ENCODE measurements at regions not wholly inside any gene's neighbourhood (a gene's known extent, or its start where the extent isn't known, plus 50 kb on each side); places are given as distances from the start of the nearest gene placed in this dataset.
"Not testable (repeated sequence)": the region's sequence is repeated elsewhere in the genome, so short reads cannot be mapped to it uniquely, and the experiment has no call there.

DNA sequence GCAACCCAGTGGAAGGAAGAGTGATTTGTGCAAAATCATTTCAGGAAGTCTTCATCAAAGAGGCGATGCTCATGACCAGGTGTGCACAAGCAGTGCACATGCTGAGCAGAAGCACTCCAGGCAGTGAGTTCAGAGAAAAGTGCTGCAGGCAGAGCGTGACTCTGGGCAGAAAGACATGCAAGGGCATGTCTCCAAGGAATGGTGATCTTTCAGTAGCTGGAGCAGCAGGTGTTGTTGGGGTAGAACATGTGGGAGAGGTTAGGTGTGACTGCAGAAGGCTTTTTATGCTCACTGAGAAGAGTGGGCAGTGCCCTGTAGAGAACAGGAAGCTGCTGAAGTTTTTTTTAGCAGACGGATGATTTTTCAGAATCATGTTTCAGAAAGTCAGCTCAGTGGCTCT lies 545.4 kb upstream of the TLE4 start:
- DNase-seq = peak; percentile 22

DNA sequence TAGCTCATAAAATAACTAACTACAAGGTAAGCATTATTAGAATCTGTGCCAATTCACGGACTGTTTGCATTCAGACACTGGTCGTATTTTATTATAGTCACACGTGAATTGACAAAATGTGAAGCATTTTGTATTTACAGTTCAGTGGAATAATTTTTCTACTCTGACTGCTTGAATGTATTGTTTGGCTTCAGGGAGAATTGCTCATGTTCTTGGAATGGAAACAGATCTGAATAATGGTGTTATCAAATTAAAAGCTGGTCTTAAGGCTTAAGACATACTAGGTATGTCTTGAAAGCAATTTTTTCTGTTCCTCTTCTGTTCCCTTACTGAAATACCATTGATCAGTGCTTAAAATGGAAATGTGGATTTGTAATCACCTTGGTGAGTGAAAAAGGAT lies 543.7 kb upstream of the TLE4 start:
- DNase-seq = peak; percentile 64

DNA sequence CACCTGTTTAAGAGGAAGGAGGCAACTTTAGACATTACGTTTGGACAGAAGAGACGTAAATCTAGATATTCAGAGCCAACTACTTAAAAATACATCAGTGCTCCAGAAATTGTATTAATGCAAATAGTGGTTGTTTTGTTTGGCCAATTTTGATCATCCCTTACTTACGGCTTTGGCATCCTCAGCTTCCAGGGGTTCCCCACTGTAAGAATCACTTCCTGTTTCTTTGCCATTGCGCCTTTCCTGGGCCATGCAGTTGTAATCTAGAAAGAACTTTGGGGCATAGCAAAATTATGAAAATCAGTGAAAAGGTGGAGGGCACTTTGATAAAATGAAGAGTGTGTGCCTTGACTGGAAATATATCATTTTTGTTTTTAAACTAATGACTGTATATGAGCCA lies 537.2 kb upstream of the TLE4 start:
- no peak for DNase-seq

DNA sequence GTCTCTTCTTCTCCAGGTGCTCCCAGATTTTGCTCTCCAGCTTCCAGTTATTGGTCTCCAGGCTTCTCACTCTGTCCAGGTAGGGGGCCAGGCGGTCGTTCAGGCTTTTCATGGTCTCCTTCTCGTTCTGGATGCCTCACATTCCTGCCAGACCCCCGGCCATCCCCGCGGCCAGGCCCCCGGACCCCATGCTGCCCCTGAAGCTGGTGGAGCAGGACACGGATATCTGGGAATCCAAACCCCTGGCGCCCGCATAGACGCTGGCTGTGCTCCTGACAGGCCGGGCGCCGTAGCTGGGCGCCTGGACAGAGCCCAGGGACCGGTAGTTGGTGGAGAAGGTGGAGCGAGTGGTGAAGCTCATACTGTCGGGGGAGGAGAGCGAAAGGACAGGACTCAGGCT lies 534.4 kb upstream of the TLE4 start:
- no peak for DNase-seq

DNA sequence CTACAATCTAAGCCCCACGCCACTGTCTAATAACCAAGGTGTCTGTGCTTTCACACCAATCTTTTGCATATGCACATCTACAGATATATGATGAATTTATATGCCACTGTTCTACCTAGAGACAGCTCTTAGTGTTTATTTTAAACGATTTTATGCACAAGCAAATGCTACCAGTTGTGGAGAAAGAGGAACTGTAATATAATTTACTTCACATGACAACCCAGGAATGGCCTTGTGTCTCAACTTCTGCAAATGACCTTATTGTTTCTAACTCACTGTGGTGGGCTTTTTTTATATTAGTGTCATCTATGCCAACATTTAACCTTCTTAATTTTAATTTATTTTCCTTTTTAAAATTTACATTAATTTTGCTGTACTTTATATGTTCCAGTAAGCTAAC lies 531.1 kb upstream of the TLE4 start:
- DNase-seq = no peak

DNA sequence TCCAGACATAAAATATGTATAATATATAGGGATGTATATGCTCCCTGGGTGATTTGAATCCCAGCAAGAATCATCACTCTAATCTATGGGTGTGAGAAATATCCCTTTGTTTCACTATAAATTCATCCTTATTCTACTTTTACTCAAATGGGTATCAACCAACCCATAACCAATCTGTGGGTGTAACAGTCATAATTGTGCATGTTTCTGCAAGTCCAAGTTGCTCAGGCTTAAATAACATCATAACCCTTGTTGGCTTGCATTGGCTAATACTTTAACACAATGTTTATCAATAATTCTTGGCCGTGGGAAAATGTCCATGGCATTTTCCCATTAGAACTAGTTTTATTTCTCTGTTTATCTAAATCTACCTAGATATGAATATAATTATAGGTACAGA lies 530.5 kb upstream of the TLE4 start:
- no peak for DNase-seq

DNA sequence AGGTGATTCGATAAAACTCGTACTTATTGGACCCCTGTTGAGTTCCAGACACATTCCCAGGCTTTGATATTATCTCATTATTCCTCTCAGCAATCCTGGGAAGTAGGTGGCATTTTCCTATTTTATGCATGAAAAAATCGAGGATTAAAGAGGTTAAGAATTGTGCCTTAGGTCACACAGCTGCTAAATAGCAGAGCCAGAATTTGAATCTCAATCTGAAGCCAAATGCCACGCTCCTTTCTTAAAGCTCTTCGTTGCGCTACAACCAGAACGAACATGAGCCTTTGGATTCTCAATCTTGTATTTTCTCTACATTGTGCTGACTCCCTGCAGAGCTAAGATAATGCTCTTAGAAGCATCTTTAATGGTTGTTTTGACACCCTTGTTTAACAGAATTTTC lies 527.8 kb upstream of the TLE4 start:
- DNase-seq = no peak

DNA sequence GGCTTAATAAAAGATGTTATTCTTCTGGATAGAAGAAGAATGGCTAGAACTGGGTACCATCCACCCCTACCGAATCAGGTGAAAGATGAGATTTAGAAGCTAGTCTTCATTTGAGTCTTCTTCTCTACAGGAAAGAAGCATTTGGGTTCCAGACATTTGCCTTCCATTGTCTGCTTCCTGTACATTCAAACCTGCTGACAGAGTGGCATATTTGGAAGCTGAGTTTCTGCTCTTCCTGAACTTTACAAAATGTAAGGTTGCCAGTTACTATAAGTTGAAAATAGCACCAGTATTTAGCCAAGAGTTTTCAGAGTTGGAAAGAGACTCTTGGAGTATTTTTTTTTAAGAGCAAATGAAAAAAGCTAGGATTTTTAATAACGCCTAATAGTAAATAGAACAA lies 525.4 kb upstream of the TLE4 start:
- no peak for DNase-seq

DNA sequence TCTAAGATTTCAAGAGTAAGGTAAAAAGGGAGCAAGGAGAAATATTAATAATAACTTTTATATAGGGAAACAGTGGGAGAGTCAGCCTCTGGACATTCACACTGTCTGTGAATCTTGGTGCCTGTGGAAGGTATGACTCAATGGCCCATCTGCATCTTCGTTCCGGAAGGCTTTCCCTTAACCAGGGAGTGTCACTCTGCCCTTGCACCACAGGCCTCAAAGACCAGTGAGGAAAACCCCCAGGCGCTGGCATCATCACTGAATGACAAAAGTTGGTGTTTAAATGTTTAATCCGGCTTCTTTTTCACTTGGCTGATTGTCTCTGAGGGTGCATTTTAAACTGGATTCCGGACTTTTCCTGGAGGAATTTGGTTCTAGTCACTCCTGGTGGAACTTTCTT lies 522.4 kb upstream of the TLE4 start:
- no peak for DNase-seq

DNA sequence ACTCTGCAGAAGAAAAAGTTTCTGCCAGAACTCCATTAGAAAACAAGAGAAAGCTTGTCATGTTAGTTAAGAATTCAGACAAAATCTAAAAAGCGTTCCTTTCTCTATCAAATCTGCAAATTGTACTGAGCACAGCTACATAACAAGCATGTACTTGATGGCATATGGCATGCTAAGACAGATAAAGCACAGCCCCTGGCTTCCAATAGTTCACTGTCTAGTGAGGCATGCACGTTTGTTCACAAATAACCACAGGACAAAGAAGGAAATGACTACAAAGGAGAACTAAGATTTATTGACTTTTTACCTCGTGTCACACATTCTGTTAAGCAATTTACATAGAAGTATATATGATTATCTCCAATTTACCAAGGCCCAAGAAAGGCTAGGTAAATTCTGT lies 518.2 kb upstream of the TLE4 start:
- no peak for DNase-seq

DNA sequence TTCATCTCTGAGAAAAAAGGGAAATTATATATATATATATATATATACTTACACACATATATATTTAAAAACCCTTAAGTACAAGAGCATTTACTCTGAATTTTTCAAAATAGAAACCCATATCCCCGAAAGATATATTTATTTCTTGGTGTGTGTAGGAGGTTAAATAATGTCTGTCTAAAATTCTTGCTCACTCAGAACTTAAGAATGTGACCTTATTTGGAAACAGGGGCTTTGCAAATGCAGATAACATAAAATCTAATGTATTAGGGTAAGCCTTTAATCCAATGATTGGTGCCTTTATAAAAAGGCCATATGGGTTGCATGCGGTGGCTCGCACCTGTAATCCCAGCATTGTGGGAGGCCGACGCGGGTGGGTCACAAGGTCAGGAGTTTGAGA lies 517.3 kb upstream of the TLE4 start:
- peak; percentile 39 for DNase-seq

DNA sequence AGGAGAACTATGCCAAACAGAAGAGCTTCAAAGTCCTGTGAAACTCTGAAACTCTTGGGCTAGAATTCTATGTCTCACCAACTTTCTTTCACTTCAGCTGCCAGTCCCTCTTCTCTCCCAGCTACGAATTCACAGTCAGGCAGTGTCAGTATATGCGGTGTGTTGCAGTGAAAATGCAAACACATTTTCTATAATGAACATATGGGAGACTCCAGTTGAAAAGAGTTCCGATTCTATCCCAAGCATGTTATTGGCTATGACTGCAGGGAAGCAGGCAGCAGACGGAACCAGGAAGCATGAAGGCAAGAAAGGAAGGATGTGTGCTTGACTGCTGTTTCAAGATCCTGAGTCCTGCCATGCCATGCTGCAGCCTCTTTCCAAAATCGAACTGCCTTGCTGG lies 515.7 kb upstream of the TLE4 start:
- no peak for DNase-seq

DNA sequence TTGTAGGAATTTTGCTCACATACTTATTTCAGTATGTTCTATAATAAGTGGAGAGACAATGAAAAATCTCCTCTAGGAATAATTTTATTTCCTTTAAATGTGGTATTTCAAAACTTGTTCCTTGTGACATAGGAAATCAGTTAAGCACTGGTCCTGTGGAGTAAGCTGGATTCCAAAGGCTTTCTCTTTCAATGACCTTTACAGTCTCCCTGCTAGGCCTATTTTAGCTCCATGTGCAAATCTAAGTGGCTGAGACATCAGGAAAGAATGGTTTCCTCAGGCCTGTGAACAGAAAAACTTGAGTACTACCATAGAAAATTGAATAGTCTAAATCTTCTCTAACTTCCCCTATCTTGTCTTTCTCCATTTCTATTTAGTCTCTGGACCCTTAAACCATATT lies 514.2 kb upstream of the TLE4 start:
- DNase-seq = no peak

DNA sequence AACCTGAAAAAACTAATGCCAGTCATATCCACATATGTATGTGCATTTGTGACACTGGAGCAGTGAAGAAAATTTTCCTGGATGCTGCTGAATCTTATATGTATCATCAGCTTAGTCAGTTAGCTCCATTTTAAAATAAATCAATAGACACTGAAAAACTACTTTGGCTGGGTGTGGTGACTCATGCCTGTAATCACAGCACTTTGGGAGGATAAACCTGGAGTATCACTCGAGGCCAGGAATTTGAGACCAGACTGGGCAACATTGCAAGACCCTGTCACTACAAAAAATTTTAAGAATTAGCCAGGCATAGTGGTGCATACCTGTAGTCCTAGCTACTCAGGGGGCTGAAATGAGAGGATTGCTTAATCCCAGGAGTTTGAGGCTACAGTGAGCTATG lies 511.0 kb upstream of the TLE4 start:
- no peak for DNase-seq

DNA sequence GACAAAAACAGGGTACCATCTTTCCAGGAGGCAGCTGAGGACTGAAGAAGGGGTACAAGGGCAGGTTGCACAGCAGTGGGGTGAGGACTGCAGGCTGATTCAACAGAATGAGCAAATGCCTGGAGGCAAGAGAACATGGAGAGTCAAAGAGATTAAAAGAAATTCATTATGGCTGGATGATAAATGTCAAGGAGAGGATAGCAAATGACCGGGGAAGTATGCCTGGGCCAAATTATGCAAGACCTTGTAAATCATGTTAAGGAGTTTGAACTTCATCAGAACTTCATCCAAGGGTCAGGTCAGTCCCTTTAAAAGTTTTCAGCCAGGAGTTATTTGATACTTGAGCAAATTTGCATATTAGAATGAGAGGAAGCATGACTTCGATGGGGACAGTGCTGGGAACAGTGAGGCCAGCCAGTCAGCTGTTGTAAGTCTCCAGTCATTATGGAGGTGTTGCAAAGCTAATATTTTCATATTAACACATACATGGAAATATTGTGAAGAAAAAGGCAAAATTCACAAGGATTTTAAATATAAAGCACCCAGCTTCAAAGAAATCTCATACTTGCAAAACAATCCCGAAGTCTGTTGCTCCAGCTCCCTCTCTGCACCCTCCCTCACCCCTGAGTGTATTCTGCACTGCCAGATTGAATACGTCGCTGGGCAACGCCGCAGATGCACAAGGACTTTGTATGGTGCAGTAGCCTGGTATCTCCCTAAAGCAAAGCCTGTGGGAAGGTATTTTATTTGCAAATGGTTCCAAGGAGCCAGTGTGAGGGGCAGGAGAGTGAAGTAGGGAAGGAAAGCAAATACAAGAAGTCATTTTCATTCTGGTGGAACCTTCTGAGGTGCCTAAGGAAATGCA lies 509.8 kb upstream of the TLE4 start:
- peak; percentile 20 for DNase-seq

DNA sequence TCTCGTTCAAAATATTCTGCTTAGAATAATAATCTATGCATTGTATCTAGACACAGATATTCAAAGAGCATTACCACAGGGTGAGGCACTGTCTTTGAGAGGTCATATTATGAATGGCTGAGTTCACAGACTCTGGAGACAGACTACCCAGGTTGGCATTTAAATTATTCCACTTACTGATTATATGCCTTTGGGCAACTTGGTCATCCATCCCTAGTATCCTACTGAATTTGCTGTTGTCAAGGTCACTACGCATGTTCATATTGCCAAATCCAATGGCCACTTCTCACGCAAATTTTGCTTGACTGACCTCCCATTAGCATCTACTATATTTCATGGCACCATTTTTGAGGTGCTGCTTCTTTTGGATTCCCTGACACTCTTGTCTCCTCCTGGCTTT lies 498.6 kb upstream of the TLE4 start:
- DNase-seq = no peak

DNA sequence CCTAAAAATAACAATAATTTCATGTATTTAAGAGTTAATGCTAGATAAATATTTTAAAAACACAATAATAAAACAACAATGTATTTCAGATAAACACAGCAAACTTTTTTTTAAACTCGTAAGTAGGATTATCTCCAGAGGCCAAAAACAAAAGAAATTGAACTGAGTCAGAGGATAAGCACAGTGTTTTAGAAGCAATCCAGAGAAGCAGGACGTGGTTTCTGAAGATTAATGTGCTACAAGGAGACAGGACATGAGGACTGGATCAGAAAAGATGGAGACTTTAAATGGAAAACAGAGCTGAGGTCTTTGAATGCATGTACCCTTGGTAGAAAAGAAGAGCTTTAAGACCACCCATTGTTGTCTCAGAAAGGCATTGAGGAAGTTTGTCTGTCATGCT lies 491.2 kb upstream of the TLE4 start:
- DNase-seq = peak; percentile 51

DNA sequence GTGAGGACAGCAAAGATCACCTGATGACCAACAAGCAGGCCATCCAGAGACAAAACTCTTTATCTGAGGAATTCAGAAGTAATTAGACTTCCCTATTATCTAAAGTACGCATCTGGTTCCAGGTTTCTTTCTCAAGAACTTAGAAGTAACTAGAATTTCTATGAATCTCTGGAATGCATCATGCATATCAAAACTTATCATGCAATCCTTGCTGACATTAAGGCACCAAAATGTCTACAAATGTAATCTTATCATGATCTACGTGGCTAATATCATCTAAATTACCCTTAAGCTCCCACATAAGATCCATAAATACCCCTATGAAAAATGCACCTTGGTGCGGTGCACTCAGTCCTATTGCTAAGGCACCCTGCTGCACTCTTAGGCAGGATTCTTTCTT lies 488.1 kb upstream of the TLE4 start:
- no peak for DNase-seq

DNA sequence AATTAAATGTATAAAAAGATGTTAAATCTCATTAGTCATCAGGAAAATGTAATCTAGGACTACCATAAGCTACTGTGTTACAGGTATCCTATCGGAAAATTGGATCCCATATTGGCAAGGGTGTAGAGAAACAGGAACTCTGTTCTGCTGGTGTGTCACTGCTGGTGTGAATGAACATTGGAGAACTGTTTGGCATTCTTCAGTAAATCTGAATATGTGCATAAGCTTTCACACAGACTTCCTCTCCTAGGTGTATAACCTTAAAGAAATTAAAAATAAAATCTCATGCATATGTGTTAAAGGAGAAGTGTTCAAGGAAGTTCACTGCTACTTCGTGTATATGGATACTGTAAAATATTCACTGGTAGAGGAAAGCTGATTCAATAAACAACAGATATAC lies 484.6 kb upstream of the TLE4 start:
- no peak for DNase-seq

DNA sequence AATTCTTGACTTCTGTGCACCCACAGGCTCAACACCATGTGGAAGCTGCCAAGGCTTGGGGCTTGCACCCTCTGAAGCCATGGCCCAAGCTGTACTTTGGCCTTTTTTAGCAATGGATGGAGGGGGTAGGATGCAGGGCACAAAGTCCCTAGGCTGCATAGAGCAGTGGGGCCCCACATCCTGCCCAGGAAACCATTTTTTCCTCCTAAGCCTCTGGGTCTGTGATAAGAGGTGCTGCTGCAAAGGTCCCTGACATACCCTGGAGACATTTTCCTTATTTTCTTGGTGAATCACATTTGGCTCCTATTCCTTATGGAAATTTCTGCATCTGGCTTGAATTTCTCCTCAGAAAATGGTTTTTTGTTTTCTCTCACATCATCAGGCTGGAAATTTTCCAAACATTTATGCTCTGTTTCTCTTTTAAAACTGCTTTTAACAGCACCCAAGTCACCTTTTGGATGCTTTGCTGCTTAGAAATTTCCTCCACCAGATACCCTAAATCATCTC lies 482.7 kb upstream of the TLE4 start:
- DNase-seq = no peak

DNA sequence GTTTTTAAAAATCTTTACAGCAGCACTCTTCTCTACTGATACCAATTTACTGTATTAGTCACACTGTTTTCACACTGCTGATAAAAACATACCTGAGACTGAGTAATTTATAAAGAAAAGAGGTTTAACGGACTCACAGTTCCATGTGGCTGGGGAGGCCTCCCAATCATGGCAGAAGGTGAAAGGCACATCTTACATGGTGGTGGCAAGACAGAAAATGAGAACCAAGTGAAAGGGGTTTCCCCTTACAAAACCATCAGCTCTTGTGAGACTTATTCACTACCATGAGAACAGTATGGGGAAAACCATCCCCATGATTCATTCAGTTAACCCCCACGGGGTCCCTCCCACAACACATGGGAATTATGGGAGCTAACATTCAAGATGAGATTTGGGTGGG lies 481.9 kb upstream of the TLE4 start:
- not testable (repeated sequence) for DNase-seq

DNA sequence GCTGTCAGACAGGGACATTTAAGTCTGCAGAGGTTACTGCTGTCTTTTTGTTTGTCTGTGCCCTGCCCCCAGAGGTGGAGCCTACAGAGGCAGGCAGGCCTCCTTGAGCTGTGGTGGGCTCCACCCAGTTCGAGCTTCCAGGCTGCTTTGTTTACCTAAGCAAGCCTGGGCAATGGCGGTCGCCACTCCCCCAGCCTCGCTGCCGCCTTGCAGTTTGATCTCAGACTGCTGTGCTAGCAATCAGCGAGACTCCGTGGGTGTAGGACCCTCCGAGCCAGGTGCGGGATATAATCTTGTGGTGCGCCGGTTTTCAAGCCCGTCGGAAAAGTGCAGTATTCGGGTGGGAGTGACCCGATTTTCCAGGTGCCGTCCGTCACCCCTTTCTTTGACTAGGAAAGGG lies 468.5 kb upstream of the TLE4 start:
- not testable (repeated sequence) for DNase-seq

DNA sequence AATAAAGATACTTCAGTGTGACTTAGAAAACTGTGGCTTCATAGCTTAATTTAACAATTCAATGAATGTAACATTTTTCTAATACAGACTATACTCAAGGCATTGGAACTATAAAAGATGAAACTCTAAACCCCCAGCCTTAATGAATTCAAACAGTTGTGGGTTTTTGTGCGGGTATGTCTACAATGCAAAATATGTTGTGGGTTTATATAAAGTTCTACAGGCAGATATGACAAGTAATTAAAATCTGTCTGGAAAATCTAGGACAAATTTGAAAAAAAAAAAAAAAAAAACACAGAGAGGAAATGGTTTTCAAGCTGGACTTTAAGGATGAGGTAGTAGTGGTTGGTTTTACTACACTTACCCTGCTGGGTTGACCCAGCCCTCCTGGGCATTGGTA lies 467.5 kb upstream of the TLE4 start:
- no peak for DNase-seq

DNA sequence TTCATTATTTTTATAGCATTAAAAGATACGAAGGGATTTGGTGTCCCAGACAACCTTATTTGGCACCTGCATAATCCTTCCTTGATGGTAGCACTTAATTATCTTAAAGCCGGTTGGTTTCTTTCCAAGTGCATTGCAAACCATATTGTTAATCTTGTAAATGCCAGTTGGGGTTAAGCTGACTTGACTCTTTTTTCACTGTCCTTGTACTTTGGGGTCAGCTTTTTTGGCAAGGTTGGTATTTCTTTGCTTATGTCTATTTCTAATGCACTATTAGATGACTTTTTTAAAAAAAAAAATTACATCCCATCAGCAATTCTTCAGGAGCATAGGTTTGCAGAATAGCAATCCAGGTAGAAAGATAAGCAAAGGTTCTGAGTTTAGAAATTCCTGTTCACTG lies 466.8 kb upstream of the TLE4 start:
- no peak for DNase-seq
